Fibroblast of lung (primary cell): ENCODE measurements at regions not wholly inside any gene's neighbourhood (a gene's known extent, or its start where the extent isn't known, plus 50 kb on each side); places are given as distances from the start of the nearest gene placed in this dataset.

Source experiments
- DNase-seq, 2 donors: peaks; one replicate each; pipeline versions ENCODE4 v3.0.0 to v3.0.0-alpha.2; 2010; ENCODE audit warnings: low read depth in 2 of 2
- H2AFZ ChIP-seq: 2 replicates; pipeline ENCODE4 v1.5.1; 2012; ENCODE audit warnings: low read length, control low read depth, inconsistent platforms
- H3K27ac ChIP-seq: 2 replicates; pipeline ENCODE4 v1.5.1; 2011; ENCODE audit warnings: low read length, control low read depth; ENCODE audit not compliant: insufficient read depth
- H3K27me3 ChIP-seq: 2 replicates; pipeline ENCODE4 v1.5.1; 2011; ENCODE audit warnings: mild to moderate bottlenecking, low read length; ENCODE audit not compliant: control insufficient read depth, insufficient read depth
- H3K36me3 ChIP-seq: 2 replicates; pipeline ENCODE4 v1.5.1; 2011; ENCODE audit warnings: low read length; ENCODE audit not compliant: control insufficient read depth, insufficient read depth
- H3K4me1 ChIP-seq: 2 replicates; pipeline ENCODE4 v1.5.1; 2011; ENCODE audit warnings: low read length; ENCODE audit not compliant: control insufficient read depth, insufficient read depth; ENCODE audit errors: extremely low read depth
- H3K4me2 ChIP-seq: 2 replicates; pipeline ENCODE4 v1.5.1; 2011; ENCODE audit warnings: low read length, control low read depth; ENCODE audit not compliant: insufficient read depth; ENCODE audit errors: extremely low read depth
- H3K4me3 ChIP-seq, 4 experiments: fragments of 200-600 bp in 1 of 4; sonication (generic) in 1 of 4; replicated peaks in 1 of 4; 2 replicates each; pipeline ENCODE4 v1.5.1; 2011 to 2016; ENCODE audit warnings: low read length in 4 of 4, low read depth in 3 of 4, mild to moderate bottlenecking in 3 of 4, control low read depth in 2 of 4, inconsistent platforms in 1 of 4, mixed read lengths in 1 of 4; ENCODE audit not compliant: insufficient read depth in 1 of 4; ENCODE audit errors: control extremely low read depth in 1 of 4
- H3K79me2 ChIP-seq: 2 replicates; pipeline ENCODE4 v1.5.1; 2012; ENCODE audit warnings: mild to moderate bottlenecking, low read length, inconsistent platforms; ENCODE audit not compliant: control insufficient read depth, insufficient read depth
- H3K9ac ChIP-seq: 2 replicates; pipeline ENCODE4 v1.5.1; 2011; ENCODE audit warnings: mild to moderate bottlenecking, low read length, control low read depth; ENCODE audit not compliant: insufficient read depth
- H3K9me3 ChIP-seq: 2 replicates; pipeline ENCODE4 v1.5.1; 2012; ENCODE audit warnings: low read depth, low read length; ENCODE audit not compliant: control insufficient read depth, insufficient read depth
- H4K20me1 ChIP-seq: 2 replicates; pipeline ENCODE4 v1.5.1; 2011; ENCODE audit warnings: low read length; ENCODE audit not compliant: control insufficient read depth, insufficient read depth; ENCODE audit errors: extremely low read depth
- CTCF ChIP-seq, 2 donors: IDR thresholded peaks in 1 of 2; conservative IDR thresholded peaks in 1 of 2; 1 replicate in 1 of 2; 2 replicates in 1 of 2; pipeline ENCODE4 v1.5.1; 2011 to 2012; ENCODE audit warnings: low read length in 2 of 2, control low read depth in 1 of 2, inconsistent platforms in 1 of 2, low read depth in 1 of 2, mild to moderate bottlenecking in 1 of 2
- EZH2 ChIP-seq: IDR thresholded peaks from 2 replicates; pipeline ENCODE4 v1.5.1; 2012; ENCODE audit warnings: low read length, control low read depth, mild to moderate bottlenecking; ENCODE audit errors: missing control alignments

GRCh38 chr9:87109851-87110250, 162.5 kb upstream of the GAS1 start:
- peak; percentile 43 to 62 for DNase-seq
- H3K4me1 ChIP-seq: no peaks in the 10 kb centered on the region
- no peak overlapping the region for H3K4me3 ChIP-seq
- no peaks in the 10 kb centered on the region for H3K9me3 ChIP-seq
- no peaks in the 10 kb centered on the region for H3K36me3 ChIP-seq
- no peak overlapping the region for H3K9ac ChIP-seq
- no peaks in the 10 kb centered on the region for H3K79me2 ChIP-seq
- TF ChIP-seq CTCF (conservative IDR thresholded peaks at IDR 0.05 in 1 of 2, IDR thresholded peaks at IDR 0.05 in 1 of 2; ENCODE audit: low read depth in 1 of 2, low read length in 2 of 2): no peak
- TF ChIP-seq EZH2: no peak
- H3K4me2 ChIP-seq: no peak overlapping the region
- no peaks in the 10 kb centered on the region for H4K20me1 ChIP-seq
- no peak overlapping the region for H2AFZ ChIP-seq
- H3K27me3 ChIP-seq: no peaks in the 10 kb centered on the region
- H3K27ac ChIP-seq: no peak overlapping the region

GRCh38 chr9:87111010-87111409, 163.7 kb upstream of the GAS1 start:
- H3K4me3 ChIP-seq: no peak overlapping the region
- H3K79me2 ChIP-seq: no peaks in the 10 kb centered on the region
- H3K27me3 ChIP-seq: no peaks in the 10 kb centered on the region
- no peak overlapping the region for H3K27ac ChIP-seq
- no peak for DNase-seq
- H4K20me1 ChIP-seq: no peaks in the 10 kb centered on the region
- H2AFZ ChIP-seq: no peak overlapping the region
- H3K4me2 ChIP-seq: no peak overlapping the region
- no peaks in the 10 kb centered on the region for H3K9me3 ChIP-seq
- TF ChIP-seq EZH2: no peak
- TF ChIP-seq CTCF (conservative IDR thresholded peaks at IDR 0.05 in 1 of 2, IDR thresholded peaks at IDR 0.05 in 1 of 2; ENCODE audit: low read depth in 1 of 2, low read length in 2 of 2): no peak
- no peaks in the 10 kb centered on the region for H3K36me3 ChIP-seq
- no peaks in the 10 kb centered on the region for H3K4me1 ChIP-seq
- H3K9ac ChIP-seq: no peak overlapping the region

GRCh38 chr9:87112656-87113055, 165.3 kb upstream of the GAS1 start:
- no peaks in the 10 kb centered on the region for H3K36me3 ChIP-seq
- no peak overlapping the region for H3K4me2 ChIP-seq
- no peak for TF ChIP-seq EZH2
- TF ChIP-seq CTCF (conservative IDR thresholded peaks at IDR 0.05 in 1 of 2, IDR thresholded peaks at IDR 0.05 in 1 of 2; ENCODE audit: low read depth in 1 of 2, low read length in 2 of 2): no peak
- H2AFZ ChIP-seq: no peak overlapping the region
- no peaks in the 10 kb centered on the region for H3K27me3 ChIP-seq
- no peak overlapping the region for H3K27ac ChIP-seq
- peak in 1 of 2 donors; percentile 27 for DNase-seq
- no peaks in the 10 kb centered on the region for H4K20me1 ChIP-seq
- no peaks in the 10 kb centered on the region for H3K79me2 ChIP-seq
- no peak overlapping the region for H3K9ac ChIP-seq
- no peaks in the 10 kb centered on the region for H3K9me3 ChIP-seq
- no peak overlapping the region for H3K4me3 ChIP-seq
- no peaks in the 10 kb centered on the region for H3K4me1 ChIP-seq
